MG63 (cell line): ENCODE measurements at regions not wholly inside any gene's neighbourhood (a gene's known extent, or its start where the extent isn't known, plus 50 kb on each side); places are given as distances from the start of the nearest gene placed in this dataset.
"Not testable (repeated sequence)": the region's sequence is repeated elsewhere in the genome, so short reads cannot be mapped to it uniquely, and the experiment has no call there.

Experiments used
- DNase-seq: peaks from one replicate; pipeline ENCODE4 v3.0.0-alpha.2; 2020
- H3K27me3 ChIP-seq: fragments of 250-450 bp; sonication (Bioruptor Pico); 2 replicates; pipeline ENCODE4 v1.5.1; 2020; ENCODE audit warnings: mild to moderate bottlenecking, moderate library complexity
- H3K36me3 ChIP-seq: fragments of 250-450 bp; sonication (Bioruptor Pico); 2 replicates; pipeline ENCODE4 v1.5.1; 2020; ENCODE audit warnings: mild to moderate bottlenecking, moderate library complexity
- H3K4me3 ChIP-seq: fragments of 250-450 bp; sonication (Bioruptor Pico); 2 replicates; pipeline ENCODE4 v1.5.1; 2020; ENCODE audit warnings: mild to moderate bottlenecking, moderate library complexity
- H3K9me3 ChIP-seq: fragments of 250-450 bp; sonication (Bioruptor Pico); 2 replicates; pipeline ENCODE4 v1.5.1; 2020; ENCODE audit warnings: mild to moderate bottlenecking, moderate library complexity

DNA sequence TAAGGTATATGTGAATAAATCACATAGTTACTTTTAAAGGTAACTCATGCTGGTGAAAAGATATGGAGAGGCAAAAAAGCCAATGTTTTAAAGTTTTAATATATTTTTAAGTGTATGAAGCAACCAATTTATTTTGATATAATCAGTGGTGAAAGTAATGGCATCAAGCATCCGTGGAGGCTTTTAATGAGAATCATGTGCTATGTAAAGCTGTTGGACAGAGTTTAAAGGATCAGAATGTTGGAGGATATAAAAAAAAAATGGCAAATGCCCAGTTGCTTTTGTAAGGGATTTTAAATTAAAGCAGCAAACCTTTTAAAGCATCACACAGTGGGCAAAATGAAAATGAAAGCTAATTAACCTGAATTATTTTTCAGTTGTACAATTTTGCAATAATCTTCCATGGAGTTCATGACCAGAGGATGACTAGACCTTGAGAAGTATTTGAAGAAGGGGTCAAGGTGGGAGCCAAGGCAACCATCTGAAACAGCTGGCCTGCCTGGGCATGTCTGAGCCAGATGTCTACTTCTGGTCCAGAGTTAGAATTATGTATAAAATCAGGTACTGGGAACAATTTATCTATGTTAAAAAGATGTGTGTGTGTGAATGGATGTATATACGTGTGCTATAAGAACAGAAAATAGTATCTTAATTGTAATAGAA, 1007.9 kb downstream of the LTN1 start:
- not testable (repeated sequence) for H3K9me3 ChIP-seq, H3K4me3 ChIP-seq, H3K27me3 ChIP-seq, DNase-seq, H3K36me3 ChIP-seq

DNA sequence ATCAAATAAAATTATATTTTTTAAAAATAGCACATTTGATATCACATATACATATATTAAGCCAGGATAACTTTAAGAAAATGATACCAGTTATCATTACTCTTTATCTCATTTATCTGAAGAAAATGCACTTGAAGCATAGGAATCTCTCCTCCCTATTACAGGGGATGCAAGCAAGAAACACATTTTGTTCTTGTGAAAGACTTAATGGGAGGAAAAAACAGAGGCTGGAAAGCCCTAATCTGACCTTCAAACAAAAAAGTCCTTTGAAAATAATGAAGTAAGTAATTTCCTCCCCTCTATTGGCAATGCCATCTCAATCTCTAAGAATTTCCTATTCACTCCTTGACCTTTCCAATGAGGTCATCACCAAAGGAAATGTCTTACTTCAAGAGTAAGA, 1012.6 kb upstream of the ADAMTS5 start:
- DNase-seq, H3K9me3 ChIP-seq, H3K27me3 ChIP-seq, H3K36me3 ChIP-seq, H3K4me3 ChIP-seq: not testable (repeated sequence)

DNA sequence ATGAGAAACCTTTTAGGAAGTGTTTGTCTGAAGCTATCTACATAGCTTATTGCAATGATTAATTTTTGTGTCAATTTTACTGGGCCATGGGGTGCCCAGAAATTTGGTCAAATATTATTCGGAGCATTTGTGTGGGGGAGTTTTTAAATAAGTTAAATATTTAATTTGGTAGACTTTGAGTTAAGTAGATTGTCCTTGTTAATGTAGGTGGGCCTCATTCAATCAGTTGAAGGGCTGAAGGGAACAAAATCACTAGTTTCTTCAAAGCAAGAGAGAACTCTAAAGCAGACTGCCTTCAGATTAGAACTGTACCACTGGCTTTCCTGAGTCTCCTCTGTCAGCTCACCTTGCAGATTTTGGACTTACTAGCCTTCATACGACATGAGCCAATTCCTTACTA, 1008.6 kb upstream of the ADAMTS5 start:
- H3K4me3 ChIP-seq = no peak overlapping the region
- no peaks in the 10 kb centered on the region for H3K36me3 ChIP-seq
- no peak for DNase-seq
- H3K9me3 ChIP-seq = no peaks in the 10 kb centered on the region; the same call in 1 of the 2 replicates
- H3K27me3 ChIP-seq = no peaks in the 10 kb centered on the region

DNA sequence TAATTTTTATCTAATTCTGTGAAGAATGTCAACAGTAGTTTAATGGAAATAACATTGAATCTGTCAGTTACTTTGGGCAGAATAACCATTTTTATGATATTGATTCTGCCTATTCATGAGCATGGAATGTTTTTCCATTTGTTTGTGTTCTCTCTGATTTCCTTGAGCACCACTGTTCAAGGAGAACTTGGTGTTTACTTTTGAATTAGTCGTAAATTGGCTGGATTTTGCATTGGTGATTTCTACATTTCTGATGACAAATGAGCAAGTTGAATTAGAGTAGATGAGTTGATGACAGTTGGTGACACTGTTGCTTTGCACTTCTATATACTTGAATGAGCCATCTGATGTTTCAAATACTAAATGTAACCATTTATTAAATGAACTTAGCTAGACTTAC, 1007.3 kb upstream of the ADAMTS5 start:
- H3K9me3 ChIP-seq, DNase-seq, H3K36me3 ChIP-seq, H3K27me3 ChIP-seq, H3K4me3 ChIP-seq: not testable (repeated sequence)

DNA sequence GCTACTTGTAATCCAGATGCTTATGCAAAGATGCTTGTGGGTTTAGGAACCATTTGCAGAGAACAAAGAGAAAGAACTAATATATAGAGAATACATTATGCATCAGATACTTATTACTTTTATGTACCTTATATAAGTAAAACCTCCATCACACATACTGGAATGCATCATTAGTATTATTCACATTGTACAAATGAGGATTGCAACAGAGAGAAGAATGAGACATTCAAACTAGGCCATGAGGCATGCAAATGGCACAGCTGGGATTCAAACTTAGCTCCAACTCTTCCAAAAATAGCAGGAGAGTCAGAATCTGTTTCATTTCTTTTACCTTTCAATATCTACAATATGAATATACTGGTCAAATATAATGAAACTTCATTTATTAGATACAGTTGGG, 1001.4 kb upstream of the ADAMTS5 start:
- H3K36me3 ChIP-seq, H3K9me3 ChIP-seq, DNase-seq, H3K4me3 ChIP-seq, H3K27me3 ChIP-seq: not testable (repeated sequence)

DNA sequence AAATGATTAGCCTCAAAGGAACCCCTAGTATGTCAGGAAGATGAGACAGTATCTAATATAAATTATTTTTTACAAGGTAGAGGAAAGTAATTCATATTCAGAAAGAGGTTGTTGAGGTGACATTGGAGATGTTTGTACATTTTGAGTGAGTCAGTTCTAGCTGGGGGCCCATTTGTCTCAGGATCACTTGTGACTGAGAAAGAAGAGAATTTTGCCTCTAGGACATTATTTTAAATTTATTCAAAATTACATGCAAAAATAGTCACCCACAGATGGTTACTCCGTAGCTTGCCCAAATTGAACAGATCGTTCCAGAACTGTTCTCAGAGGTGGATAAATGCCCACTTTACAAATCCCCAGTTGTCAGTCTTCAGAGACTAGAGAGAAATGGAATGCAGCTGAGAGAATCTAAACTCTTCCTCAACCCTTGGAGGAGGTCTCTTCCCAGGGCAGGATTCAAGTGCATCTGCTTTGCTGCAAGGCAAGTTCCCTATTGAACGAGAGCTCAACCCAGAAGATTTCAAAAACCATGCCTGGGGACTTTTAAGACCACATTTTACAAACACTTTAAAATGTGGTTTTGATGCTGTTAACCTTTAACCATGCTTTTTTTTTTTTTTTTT, 987.8 kb upstream of the ADAMTS5 start:
- peaks cover under 1% of the 10 kb centered on the region; the same call in 1 of the 2 replicates for H3K9me3 ChIP-seq
- H3K27me3 ChIP-seq = no peaks in the 10 kb centered on the region
- no peak overlapping the region for H3K4me3 ChIP-seq
- DNase-seq = no peak
- H3K36me3 ChIP-seq = no peaks in the 10 kb centered on the region

DNA sequence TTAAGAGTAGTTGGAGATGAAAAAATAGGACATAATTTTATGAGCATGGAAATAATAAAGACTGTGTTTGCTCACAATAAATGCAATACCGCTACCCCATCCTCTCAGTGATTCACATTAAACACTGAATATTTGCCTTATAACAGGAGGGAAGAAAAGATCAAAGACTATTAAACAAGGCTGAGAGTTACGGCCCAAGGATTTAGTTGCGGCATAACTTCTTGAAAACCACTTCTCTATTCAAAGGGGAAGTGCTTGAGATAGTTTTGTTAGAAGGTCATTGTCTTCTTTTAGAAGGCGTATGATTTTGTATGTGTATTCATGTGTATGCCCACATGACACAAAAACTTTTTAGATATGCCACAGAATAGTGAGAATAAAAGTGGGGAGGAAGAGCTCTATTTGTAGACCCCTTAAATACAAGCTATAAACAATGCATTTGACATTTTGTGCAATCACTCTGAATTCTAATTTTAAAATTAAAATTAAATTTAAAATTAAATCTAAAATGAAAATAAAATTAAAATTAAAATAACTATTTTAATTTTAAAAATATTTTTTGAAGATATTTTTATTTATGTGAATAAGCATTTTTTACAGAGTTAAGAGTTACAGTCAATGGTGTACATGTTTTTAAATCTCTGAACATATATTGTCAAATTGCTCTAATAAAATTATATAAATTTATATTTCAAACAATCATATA, 986.6 kb upstream of the ADAMTS5 start:
- Histone ChIP-seq H3K4me3 (no peak overlapping the region), H3K36me3 (no peaks in the 10 kb centered on the region), H3K9me3 (no peaks in the 10 kb centered on the region), H3K27me3 (no peaks in the 10 kb centered on the region)
- no peak for DNase-seq

DNA sequence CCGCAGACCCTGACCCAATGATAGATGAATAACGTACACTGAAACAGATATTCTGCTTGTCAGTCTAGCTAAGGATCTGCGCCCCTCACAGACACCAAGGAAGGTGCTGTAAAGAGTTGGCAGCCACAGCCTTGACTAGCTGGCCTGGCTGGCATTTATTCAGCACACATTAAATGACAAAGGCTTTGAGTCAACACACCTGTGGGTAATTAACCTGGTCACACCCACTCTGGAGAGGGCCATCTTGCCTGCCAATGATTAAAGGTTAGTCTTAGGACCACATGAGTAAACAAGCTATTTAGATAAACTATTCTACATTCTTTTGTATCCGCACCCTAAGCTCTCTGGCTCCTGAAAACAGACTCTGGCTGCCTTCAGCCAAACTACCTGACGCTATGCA, 982.2 kb upstream of the ADAMTS5 start:
- not testable (repeated sequence) for H3K36me3 ChIP-seq, DNase-seq, H3K27me3 ChIP-seq, H3K9me3 ChIP-seq, H3K4me3 ChIP-seq

DNA sequence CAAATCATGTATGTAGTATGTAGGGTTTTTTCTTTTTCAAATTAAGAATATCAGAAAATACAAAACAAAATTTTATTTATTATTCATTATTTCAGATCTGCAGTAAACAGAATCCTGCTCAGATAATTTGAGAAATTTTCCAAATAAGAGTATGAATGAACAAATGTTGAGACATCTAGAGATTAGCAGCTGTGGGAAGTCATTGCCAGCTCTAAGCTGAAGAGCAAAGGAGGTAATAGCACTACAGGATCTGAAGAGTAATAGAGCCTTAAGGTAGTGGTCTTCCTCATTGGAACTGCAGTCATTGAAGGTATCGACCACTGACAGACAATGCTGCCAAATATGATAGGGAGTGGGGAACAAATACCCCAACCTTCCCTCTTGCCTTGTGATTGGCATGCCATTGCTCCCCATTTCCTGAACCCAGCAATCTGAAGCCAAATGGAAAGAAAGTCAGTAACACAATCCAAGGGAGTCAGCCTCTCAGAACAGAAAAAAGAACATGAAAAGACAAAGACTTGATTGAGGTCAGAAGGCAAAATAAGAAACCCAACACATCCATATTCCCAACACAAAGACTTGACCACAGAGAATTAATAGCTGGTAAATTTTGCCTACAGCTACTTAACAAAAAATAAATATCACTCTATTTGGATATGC, 963.4 kb upstream of the ADAMTS5 start:
- H3K9me3 ChIP-seq, H3K36me3 ChIP-seq, H3K27me3 ChIP-seq, H3K4me3 ChIP-seq, DNase-seq: not testable (repeated sequence)

DNA sequence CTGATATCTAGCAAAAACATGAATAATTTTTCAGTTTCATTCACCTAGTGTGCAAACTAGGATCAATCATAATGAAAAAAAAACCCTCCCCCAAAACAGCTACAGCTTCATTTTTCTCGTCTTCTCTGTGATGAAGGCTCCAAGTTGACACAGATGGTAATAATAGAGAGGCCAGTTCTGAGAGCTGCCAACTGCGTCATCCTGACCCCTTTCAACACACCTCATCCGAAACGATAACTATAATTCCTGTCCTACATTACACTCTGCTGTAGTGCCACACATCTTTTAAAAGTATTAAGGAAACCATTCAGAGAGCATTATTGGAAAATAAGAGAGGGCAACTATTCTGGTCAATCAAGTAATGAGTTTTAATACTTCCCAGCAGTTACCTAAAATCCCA, 962.3 kb upstream of the ADAMTS5 start:
- not testable (repeated sequence) for H3K36me3 ChIP-seq, H3K27me3 ChIP-seq, H3K9me3 ChIP-seq, H3K4me3 ChIP-seq
- peak; percentile 63 for DNase-seq

DNA sequence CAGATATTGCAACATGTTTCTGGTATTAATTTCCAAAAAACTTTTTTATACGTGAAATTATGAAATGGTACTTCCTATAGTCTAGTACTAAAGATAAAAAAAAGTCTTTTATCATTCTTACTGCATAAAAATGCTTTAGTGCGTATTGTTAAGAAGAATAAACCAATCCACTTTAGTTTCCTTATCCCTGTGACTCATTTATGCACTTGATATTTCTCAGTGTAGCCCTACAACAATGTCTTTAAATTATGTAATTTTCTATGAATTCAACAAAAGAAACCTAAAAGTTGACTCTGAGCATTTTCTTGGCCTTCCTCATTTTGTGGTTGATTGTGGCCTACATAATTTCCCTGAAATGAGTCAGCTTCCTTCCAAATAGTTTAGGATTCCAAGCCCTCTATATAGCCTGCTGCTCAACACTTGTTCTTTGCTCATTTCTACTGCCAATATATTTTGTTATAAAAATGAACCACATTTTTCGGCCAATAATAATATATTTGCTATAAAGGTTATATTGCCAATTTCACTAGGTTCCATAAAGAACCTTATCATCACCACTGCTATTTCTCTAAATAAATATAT, 961.7 kb upstream of the ADAMTS5 start:
- H3K36me3 ChIP-seq, H3K9me3 ChIP-seq, H3K27me3 ChIP-seq, H3K4me3 ChIP-seq: not testable (repeated sequence)
- peak; percentile 16 for DNase-seq

DNA sequence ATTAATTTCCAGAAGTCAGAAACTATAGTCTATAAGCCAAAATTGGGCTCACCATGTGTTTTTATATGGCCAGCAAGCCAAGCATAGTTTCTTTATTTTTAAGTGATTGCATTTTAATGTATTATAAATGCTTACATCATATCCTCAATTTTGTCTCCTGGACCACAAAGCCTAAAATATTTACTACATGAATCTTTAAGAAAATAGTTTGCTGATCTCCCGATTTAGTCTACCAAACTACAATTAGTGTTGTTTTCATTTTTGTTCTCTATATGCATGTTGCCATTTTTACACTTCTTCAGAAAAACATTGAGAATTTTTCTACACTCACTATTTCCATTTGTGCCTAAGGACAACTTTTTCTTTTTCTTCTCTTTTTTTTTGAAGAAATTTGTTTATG, 954.5 kb upstream of the ADAMTS5 start:
- not testable (repeated sequence) for H3K27me3 ChIP-seq, H3K4me3 ChIP-seq, H3K36me3 ChIP-seq, H3K9me3 ChIP-seq, DNase-seq

DNA sequence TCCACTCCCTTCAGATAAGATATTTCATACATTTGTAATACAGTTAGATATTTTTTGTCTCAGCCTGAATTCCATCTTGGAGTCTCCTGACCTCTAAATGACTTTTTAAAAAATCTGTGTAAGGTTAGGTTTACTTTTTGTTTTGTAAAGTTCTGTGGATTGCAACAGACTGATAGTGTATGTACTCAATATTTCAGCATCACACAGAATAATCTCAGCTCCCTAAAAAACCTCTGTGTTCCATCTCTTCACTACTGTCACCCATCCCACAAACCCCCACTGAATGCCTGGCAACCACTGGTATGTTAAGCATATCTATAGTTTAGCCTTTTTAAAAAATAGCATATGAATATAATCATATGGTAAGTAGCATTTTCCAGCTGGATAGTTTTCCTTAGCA, 951.1 kb upstream of the ADAMTS5 start:
- not testable (repeated sequence) for H3K27me3 ChIP-seq, H3K4me3 ChIP-seq, H3K36me3 ChIP-seq, DNase-seq, H3K9me3 ChIP-seq

DNA sequence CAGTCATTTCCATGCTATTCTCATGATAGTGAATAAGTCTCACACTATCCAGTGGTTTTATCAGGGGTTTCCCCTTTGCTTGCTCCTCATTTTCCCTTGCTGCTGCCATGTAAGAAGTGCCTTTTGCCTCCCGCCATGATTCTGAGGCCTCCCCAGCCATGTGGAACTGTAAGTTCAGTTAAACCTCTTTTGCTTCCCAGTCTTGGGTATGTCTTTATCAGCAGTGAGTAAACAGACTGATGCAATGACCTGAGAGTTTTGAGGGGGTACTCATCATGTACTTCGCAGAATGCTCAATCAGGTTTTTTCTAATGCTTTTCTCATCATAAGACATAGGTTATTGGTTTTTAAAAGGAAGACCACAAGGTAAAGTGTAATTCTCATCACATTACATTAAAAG, 949.4 kb upstream of the ADAMTS5 start:
- H3K9me3 ChIP-seq, H3K36me3 ChIP-seq, H3K4me3 ChIP-seq, DNase-seq, H3K27me3 ChIP-seq: not testable (repeated sequence)

DNA sequence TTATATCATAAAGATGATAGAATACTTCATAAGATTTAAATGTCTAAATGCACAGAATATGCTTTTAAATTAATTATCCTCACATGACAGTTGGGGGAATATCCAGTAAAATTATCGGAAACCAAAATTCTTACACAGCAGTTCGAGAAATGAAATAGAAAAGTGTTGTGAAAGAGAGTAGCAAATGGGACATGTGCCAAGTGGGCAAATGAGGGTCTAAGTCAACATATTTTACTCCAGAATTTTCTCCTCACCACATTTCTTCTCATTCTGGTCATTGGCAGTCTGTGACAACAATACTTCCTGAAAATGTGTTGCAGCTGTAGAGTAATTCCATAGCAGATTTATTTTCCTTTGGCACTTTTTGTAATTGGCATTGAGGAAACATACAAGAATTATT, 945.2 kb upstream of the ADAMTS5 start:
- H3K4me3 ChIP-seq, H3K9me3 ChIP-seq, H3K27me3 ChIP-seq, H3K36me3 ChIP-seq, DNase-seq: not testable (repeated sequence)

DNA sequence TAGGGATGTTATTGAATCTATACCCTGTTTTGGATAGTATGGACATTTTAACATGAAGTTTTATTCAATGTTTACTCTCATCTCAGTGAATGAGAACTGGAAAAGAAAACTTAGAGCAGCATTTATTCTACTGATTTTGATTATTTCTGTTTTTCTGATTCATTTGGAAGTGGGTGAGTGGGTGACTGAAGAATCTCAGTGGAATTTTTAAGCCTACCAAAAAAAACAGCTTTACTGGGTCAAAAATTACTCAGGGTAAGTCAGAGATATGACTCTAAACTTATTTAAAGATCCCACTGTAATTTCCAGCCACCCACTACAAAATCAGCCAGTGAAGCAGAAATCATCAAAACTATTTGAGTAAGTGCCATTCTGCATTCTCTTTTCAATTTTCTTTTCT, 942.6 kb upstream of the ADAMTS5 start:
- not testable (repeated sequence) for H3K9me3 ChIP-seq, DNase-seq, H3K27me3 ChIP-seq, H3K4me3 ChIP-seq, H3K36me3 ChIP-seq

DNA sequence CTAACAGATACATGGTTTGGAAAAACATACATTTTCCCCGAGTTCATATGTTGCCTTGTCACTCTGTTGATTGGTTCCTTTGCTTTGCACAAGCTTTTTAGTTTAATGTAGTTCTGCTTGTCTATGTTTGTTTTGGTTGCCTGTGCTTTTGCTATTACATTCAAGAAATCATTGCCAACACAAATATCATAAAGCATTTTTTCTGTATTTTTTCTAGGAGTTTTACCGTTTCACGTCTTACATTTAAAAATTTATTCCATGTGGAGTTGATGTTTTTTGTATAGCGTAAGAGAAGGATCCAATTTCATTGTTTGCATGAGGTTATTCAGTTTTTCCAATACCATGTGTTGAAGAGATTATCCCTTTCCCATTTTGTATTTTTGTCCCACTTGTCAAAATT, 941.9 kb upstream of the ADAMTS5 start:
- not testable (repeated sequence) for H3K4me3 ChIP-seq, DNase-seq, H3K27me3 ChIP-seq, H3K36me3 ChIP-seq, H3K9me3 ChIP-seq
